K562 (cell line): ENCODE measurements at regions not wholly inside any gene's neighbourhood (a gene's known extent, or its start where the extent isn't known, plus 50 kb on each side); places are given as distances from the start of the nearest gene placed in this dataset.
A peak's percentile ranks its signal among the peaks of the same experiment; 100 is the strongest.

Source experiments
- BDP1 ChIP-seq: IDR thresholded peaks from 3 replicates; pipeline ENCODE4 v1.6.1; 2011; ENCODE audit not compliant: insufficient read length, insufficient read depth
- BHLHE40 ChIP-seq: IDR thresholded peaks from 2 replicates; pipeline ENCODE4 v1.6.1; 2011; ENCODE audit warnings: low read length, improper control_type of control experiment
- GATAD2B ChIP-seq: fragments of 450-650 bp; IDR thresholded peaks from 2 replicates; pipeline ENCODE4 v1.6.1; 2017; ENCODE audit warnings: mild to moderate bottlenecking, borderline replicate concordance
- MYBL2 ChIP-seq, 2 experiments: fragments of 450-650 bp in 1 of 2; sonication (generic) in 1 of 2; formaldehyde crosslinking in 1 of 2; IDR thresholded peaks; 2 replicates each; pipeline versions ENCODE4 v1.6.1 to v1.8.1; 2017 to 2022; ENCODE audit warnings: borderline replicate concordance in 1 of 2, inconsistent platforms in 1 of 2, low read depth in 1 of 2, mild to moderate bottlenecking in 1 of 2, missing genetic modification reagents in 1 of 2, moderate library complexity in 1 of 2
- MYNN ChIP-seq, 2 experiments: sonication (generic); formaldehyde crosslinking in 1 of 2; IDR thresholded peaks; 2 replicates each; pipeline versions ENCODE4 v1.5.0 to v1.6.1; 2016 to 2020; ENCODE audit warnings: antibody characterized with exemption in 1 of 2, missing genetic modification reagents in 1 of 2
- PRPF4 ChIP-seq: fragments of 200-400 bp; formaldehyde crosslinking; IDR thresholded peaks from one replicate; pipeline ENCODE4 v1.6.1; 2017; ENCODE audit warnings: low read length, low read depth, mild to moderate bottlenecking; ENCODE audit not compliant: insufficient read depth, poor library complexity, severe bottlenecking
- PTTG1 ChIP-seq: fragments of 450-650 bp; IDR thresholded peaks from 2 replicates; pipeline ENCODE4 v1.6.1; 2016; ENCODE audit warnings: low read depth, mild to moderate bottlenecking, missing genetic modification characterization, missing compliant biosample characterization
- SRSF3 ChIP-seq: fragments of 200-400 bp; formaldehyde crosslinking; IDR thresholded peaks from 2 replicates; pipeline ENCODE4 v1.6.1; 2016; ENCODE audit warnings: mild to moderate bottlenecking, low read length, moderate library complexity; ENCODE audit not compliant: insufficient read depth
- STAT5A ChIP-seq: IDR thresholded peaks from 2 replicates; pipeline ENCODE4 v1.6.1; 2012; ENCODE audit warnings: low read length, inconsistent platforms, borderline replicate concordance
- ZEB2 ChIP-seq: fragments of 450-650 bp; IDR thresholded peaks from 2 replicates; pipeline ENCODE4 v1.6.1; 2016
- ZFX ChIP-seq: sonication (generic); formaldehyde crosslinking; IDR thresholded peaks from 2 replicates; pipeline ENCODE4 v1.8.0; 2022; ENCODE audit warnings: mild to moderate bottlenecking, missing genetic modification reagents, moderate library complexity
- ZNF232 ChIP-seq: sonication (generic); formaldehyde crosslinking; IDR thresholded peaks from 2 replicates; pipeline ENCODE4 v1.8.0; 2022; ENCODE audit warnings: mild to moderate bottlenecking, missing genetic modification reagents
- ZNF239 ChIP-seq: fragments of 250-450 bp; sonication (Bioruptor Pico); IDR thresholded peaks from 2 replicates; pipeline ENCODE4 v1.4.0; 2020; ENCODE audit warnings: mild to moderate bottlenecking
- TF ChIP-seq, protein P1 (sequence below): fragments of 250-450 bp; sonication (Bioruptor Pico); IDR thresholded peaks from 2 replicates; pipeline ENCODE4 v1.8.0; 2021; ENCODE audit warnings: moderate library complexity, mild to moderate bottlenecking, inconsistent platforms
- TF ChIP-seq, protein P2 (sequence below): sonication (generic); formaldehyde crosslinking; IDR thresholded peaks from 2 replicates; pipeline ENCODE4 v1.8.1; 2023; ENCODE audit warnings: mild to moderate bottlenecking, missing genetic modification reagents
- TF ChIP-seq, protein P3 (sequence below): sonication (generic); formaldehyde crosslinking; IDR thresholded peaks from 2 replicates; pipeline ENCODE4 v1.9.0; 2022; ENCODE audit warnings: mild to moderate bottlenecking, missing genetic modification reagents
- TF ChIP-seq, protein P4 (sequence below): fragments of 250-450 bp; sonication (Bioruptor Pico); IDR thresholded peaks from 2 replicates; pipeline ENCODE4 v1.9.0; 2021; ENCODE audit warnings: mild to moderate bottlenecking
- TF ChIP-seq, protein P5 (sequence below): sonication (generic); formaldehyde crosslinking; IDR thresholded peaks from 2 replicates; pipeline ENCODE4 v1.8.0; 2022; ENCODE audit warnings: mild to moderate bottlenecking, missing genetic modification reagents, borderline replicate concordance
- TF ChIP-seq, protein P6 (sequence below): fragments of 250-450 bp; sonication (Bioruptor Pico); IDR thresholded peaks from 2 replicates; pipeline ENCODE4 v1.8.0; 2021; ENCODE audit warnings: borderline replicate concordance, mild to moderate bottlenecking, moderate library complexity; ENCODE audit not compliant: poor library complexity, severe bottlenecking

DNA sequence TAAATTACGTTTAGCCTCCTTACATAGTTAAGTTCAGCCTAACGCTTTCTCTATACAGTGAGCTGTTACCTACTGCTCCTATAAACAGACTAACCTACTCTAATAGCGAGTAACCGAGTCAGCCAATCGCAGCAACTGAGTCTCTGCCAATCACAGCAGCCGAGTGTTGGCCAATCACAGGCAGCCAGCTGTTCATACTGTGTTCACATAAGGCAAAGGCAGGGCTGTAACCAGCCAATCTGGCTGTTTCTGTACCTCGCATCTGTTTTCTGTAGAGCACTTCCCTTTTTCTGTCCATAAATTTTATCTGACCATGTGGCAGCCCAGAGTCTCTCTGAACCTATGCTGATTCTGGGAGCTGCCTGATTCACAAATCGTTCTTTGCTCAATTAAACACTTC, 263.9 kb upstream of the JARID2 start (continued):
- TF ChIP-seq MYBL2 (IDR thresholded peaks at IDR 0.05; ENCODE audit: low read depth) (no peak), MYBL2 (CRISPR knock-in tag; IDR thresholded peaks at IDR 0.05; ENCODE audit: borderline replicate concordance) (no peak), PTTG1 (tag) (no peak), BHLHE40 (no peak), ZEB2 (no peak), PRPF4 (no peak), SRSF3 (no peak), STAT5A (no peak), GATAD2B (no peak), ZNF239 (CRISPR knock-in tag) (no peak), ZFX (CRISPR knock-in tag) (no peak), ZNF232 (CRISPR knock-in tag) (no peak), MYNN (IDR thresholded peaks at IDR 0.05) (no peak), MYNN (CRISPR knock-in tag; IDR thresholded peaks at IDR 0.05) (no peak), BDP1 (no peak)
- TF ChIP-seq, protein P1, sequence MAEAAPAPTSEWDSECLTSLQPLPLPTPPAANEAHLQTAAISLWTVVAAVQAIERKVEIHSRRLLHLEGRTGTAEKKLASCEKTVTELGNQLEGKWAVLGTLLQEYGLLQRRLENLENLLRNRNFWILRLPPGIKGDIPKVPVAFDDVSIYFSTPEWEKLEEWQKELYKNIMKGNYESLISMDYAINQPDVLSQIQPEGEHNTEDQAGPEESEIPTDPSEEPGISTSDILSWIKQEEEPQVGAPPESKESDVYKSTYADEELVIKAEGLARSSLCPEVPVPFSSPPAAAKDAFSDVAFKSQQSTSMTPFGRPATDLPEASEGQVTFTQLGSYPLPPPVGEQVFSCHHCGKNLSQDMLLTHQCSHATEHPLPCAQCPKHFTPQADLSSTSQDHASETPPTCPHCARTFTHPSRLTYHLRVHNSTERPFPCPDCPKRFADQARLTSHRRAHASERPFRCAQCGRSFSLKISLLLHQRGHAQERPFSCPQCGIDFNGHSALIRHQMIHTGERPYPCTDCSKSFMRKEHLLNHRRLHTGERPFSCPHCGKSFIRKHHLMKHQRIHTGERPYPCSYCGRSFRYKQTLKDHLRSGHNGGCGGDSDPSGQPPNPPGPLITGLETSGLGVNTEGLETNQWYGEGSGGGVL (CRISPR knock-in tag): no peak
- TF ChIP-seq, protein P2, sequence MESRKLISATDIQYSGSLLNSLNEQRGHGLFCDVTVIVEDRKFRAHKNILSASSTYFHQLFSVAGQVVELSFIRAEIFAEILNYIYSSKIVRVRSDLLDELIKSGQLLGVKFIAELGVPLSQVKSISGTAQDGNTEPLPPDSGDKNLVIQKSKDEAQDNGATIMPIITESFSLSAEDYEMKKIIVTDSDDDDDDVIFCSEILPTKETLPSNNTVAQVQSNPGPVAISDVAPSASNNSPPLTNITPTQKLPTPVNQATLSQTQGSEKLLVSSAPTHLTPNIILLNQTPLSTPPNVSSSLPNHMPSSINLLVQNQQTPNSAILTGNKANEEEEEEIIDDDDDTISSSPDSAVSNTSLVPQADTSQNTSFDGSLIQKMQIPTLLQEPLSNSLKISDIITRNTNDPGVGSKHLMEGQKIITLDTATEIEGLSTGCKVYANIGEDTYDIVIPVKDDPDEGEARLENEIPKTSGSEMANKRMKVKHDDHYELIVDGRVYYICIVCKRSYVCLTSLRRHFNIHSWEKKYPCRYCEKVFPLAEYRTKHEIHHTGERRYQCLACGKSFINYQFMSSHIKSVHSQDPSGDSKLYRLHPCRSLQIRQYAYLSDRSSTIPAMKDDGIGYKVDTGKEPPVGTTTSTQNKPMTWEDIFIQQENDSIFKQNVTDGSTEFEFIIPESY (CRISPR knock-in tag): no peak
- TF ChIP-seq, protein P3, sequence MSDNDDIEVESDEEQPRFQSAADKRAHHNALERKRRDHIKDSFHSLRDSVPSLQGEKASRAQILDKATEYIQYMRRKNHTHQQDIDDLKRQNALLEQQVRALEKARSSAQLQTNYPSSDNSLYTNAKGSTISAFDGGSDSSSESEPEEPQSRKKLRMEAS (CRISPR knock-in tag): peak; percentile 84
- TF ChIP-seq, protein P4, sequence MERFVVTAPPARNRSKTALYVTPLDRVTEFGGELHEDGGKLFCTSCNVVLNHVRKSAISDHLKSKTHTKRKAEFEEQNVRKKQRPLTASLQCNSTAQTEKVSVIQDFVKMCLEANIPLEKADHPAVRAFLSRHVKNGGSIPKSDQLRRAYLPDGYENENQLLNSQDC (CRISPR knock-in tag): no peak
- TF ChIP-seq, protein P5, sequence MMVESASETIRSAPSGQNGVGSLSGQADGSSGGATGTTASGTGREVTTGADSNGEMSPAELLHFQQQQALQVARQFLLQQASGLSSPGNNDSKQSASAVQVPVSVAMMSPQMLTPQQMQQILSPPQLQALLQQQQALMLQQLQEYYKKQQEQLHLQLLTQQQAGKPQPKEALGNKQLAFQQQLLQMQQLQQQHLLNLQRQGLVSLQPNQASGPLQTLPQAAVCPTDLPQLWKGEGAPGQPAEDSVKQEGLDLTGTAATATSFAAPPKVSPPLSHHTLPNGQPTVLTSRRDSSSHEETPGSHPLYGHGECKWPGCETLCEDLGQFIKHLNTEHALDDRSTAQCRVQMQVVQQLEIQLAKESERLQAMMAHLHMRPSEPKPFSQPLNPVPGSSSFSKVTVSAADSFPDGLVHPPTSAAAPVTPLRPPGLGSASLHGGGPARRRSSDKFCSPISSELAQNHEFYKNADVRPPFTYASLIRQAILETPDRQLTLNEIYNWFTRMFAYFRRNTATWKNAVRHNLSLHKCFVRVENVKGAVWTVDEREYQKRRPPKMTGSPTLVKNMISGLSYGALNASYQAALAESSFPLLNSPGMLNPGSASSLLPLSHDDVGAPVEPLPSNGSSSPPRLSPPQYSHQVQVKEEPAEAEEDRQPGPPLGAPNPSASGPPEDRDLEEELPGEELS (CRISPR knock-in tag): no peak
- TF ChIP-seq, protein P6, sequence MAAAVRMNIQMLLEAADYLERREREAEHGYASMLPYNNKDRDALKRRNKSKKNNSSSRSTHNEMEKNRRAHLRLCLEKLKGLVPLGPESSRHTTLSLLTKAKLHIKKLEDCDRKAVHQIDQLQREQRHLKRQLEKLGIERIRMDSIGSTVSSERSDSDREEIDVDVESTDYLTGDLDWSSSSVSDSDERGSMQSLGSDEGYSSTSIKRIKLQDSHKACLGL (CRISPR knock-in tag): no peak
